HUDEP-2 (cell line): ENCODE measurements at regions not wholly inside any gene's neighbourhood (a gene's known extent, or its start where the extent isn't known, plus 50 kb on each side); places are given as distances from the start of the nearest gene placed in this dataset.
"Not testable (repeated sequence)": the region's sequence is repeated elsewhere in the genome, so short reads cannot be mapped to it uniquely, and the experiment has no call there.

Experiments
- DNase-seq, 76 experiments: peaks; one replicate each; lab custom pipeline; 2025; ENCODE audit not compliant: unreplicated experiment in 76 of 76; lab: John Stamatoyannopoulos, UW

GRCh38 chr1:149352205-149352604, 122.6 kb upstream of the NBPF19 start:
- DNase-seq = not testable (repeated sequence)

- DNase-seq = not testable (repeated sequence)
Observed at GRCh38 chr1:149354579-149354978, 120.3 kb upstream of the NBPF19 start.

- DNase-seq = not testable (repeated sequence)
Observed at GRCh38 chr1:149355748-149356147, 119.1 kb upstream of the NBPF19 start.

- DNase-seq = not testable (repeated sequence)
Observed at GRCh38 chr1:149356152-149356551, 118.7 kb upstream of the NBPF19 start.

GRCh38 chr1:149360351-149360750, 114.5 kb upstream of the NBPF19 start:
- not testable (repeated sequence) for DNase-seq

- DNase-seq = not testable (repeated sequence)
Observed at GRCh38 chr1:149361310-149361709, 113.5 kb upstream of the NBPF19 start.

GRCh38 chr1:149364188-149364981, 110.5 kb upstream of the NBPF19 start:
- not testable (repeated sequence) for DNase-seq

GRCh38 chr1:149366402-149366801, 108.4 kb upstream of the NBPF19 start:
- not testable (repeated sequence) for DNase-seq

GRCh38 chr1:149367472-149368044, 107.3 kb upstream of the NBPF19 start:
- DNase-seq = not testable (repeated sequence)

- DNase-seq = not testable (repeated sequence)
Observed at GRCh38 chr1:149368337-149368736, 106.5 kb upstream of the NBPF19 start.

- not testable (repeated sequence) for DNase-seq
Observed at GRCh38 chr1:149369081-149369480, 105.8 kb upstream of the NBPF19 start.

- DNase-seq = not testable (repeated sequence)
Observed at GRCh38 chr1:149371955-149372354, 102.9 kb upstream of the NBPF19 start.

GRCh38 chr1:149378462-149378861, 96.4 kb upstream of the NBPF19 start:
- DNase-seq = not testable (repeated sequence)

GRCh38 chr1:149390173-149390926, 84.5 kb upstream of the NBPF19 start:
- DNase-seq = peak in 43 of 76 experiments; percentile 0 to 54 (median 15)

GRCh38 chr1:149390931-149391330, 83.9 kb upstream of the NBPF19 start:
- not testable (repeated sequence) for DNase-seq

GRCh38 chr1:149395802-149396201, 79.0 kb upstream of the NBPF19 start:
- DNase-seq = not testable (repeated sequence)

GRCh38 chr1:149398527-149398926, 76.3 kb upstream of the NBPF19 start:
- DNase-seq = not testable (repeated sequence)

GRCh38 chr1:149408404-149408803, 66.4 kb upstream of the NBPF19 start:
- DNase-seq = not testable (repeated sequence)

- not testable (repeated sequence) for DNase-seq
Observed at GRCh38 chr1:149415373-149415772, 59.5 kb upstream of the NBPF19 start.

- not testable (repeated sequence) for DNase-seq
Observed at GRCh38 chr1:149418782-149419181, 56.1 kb upstream of the NBPF19 start.

GRCh38 chr1:149423122-149423521, 51.7 kb upstream of the NBPF19 start:
- not testable (repeated sequence) for DNase-seq
